ENCODE measurements at regions not wholly inside any gene's neighbourhood (a gene's known extent, or its start where the extent isn't known, plus 50 kb on each side); places are given as distances from the start of the nearest gene placed in this dataset.

DNA sequence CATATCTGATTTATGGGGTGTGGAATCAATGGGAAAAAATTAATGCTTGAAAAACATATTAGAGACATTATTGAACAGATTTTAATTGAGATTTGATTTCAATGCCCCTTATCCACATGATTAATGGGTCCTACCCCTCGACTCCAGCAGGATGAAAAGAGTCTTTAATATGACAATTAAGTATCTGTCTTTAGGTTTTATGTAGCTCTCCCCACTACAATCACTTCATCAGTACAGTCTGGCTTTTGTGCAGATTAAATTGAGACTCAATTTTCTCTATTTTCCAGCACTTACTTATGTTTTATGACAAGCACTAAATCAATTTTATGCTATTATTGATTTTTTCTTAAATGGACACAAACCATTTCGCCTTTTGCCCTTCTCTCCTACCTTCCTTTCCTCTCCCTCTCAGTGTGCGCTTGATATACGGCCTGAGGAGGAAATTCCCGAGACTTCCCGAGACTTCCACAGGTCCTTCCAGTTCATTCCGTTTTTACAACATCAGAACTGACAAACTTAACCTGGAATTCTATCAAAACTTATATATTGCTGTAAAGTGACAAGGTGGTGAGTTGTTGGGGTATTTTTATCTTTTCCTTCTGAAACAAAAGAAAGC, 555.1 kb upstream of the SALL3 start:
- 71 to 79% (median 74%) methylated on average over 7 of the region's 7 CpGs for WGBS, 5 donors
- no peaks in the 10 kb centered on the region for H3K36me3 ChIP-seq
- no peak for TF ChIP-seq EP300 (IDR thresholded peaks at IDR 0.05)
- no peak for TF ChIP-seq POLR2AphosphoS5 (IDR thresholded peaks at IDR 0.05)
- TF ChIP-seq, protein P1, sequence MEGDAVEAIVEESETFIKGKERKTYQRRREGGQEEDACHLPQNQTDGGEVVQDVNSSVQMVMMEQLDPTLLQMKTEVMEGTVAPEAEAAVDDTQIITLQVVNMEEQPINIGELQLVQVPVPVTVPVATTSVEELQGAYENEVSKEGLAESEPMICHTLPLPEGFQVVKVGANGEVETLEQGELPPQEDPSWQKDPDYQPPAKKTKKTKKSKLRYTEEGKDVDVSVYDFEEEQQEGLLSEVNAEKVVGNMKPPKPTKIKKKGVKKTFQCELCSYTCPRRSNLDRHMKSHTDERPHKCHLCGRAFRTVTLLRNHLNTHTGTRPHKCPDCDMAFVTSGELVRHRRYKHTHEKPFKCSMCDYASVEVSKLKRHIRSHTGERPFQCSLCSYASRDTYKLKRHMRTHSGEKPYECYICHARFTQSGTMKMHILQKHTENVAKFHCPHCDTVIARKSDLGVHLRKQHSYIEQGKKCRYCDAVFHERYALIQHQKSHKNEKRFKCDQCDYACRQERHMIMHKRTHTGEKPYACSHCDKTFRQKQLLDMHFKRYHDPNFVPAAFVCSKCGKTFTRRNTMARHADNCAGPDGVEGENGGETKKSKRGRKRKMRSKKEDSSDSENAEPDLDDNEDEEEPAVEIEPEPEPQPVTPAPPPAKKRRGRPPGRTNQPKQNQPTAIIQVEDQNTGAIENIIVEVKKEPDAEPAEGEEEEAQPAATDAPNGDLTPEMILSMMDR (IDR thresholded peaks at IDR 0.05): no peak
- TF ChIP-seq POLR2A (IDR thresholded peaks at IDR 0.05): no peak
- peaks cover 0 to 4% (median 0%) of the 10 kb centered on the region in 4 donors for H3K9me3 ChIP-seq
- H3K4me1 ChIP-seq: no peaks in the 10 kb centered on the region
- DNase-seq: no peak
- no peak overlapping the region for H3K27ac ChIP-seq
- intact Hi-C loops (cut with DNase I; ENCODE audit: low total_unique reads): no loop called here
- H3K27me3 ChIP-seq: peaks cover 0 to under 1% (median 0%) of the 10 kb centered on the region in 3 donors
- H3K4me3 ChIP-seq: no peak overlapping the region

DNA sequence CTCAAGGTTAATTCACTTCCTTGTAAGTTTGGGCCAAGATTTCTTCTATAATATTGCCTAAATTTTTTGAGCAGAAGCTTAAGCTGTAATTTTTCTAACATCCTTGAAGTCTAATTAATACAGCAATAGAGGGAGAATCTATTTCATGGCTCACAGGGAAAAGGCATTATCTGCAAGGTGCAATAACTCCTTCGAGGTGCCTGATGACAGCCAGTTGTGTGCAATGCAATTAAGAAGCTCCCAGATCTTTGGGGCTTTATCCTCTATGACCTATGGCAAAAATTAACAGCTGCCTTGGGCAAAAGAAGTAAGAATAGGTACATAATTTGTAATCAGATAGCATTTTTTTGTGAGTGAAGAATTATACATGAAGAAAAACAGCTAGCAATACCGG, 554.6 kb upstream of the SALL3 start:
- Histone ChIP-seq H3K27me3 (peaks cover 0 to 4% (median 0%) of the 10 kb centered on the region in 3 donors), H3K4me1 (no peaks in the 10 kb centered on the region), H3K4me3 (no peak overlapping the region), H3K9me3 (peaks cover 0 to 4% (median 0%) of the 10 kb centered on the region in 4 donors), H3K36me3 (no peaks in the 10 kb centered on the region), H3K27ac (no peak overlapping the region)
- TF ChIP-seq POLR2A (IDR thresholded peaks at IDR 0.05) (no peak), EP300 (IDR thresholded peaks at IDR 0.05) (no peak), POLR2AphosphoS5 (IDR thresholded peaks at IDR 0.05) (no peak)
- TF ChIP-seq, protein P1 (IDR thresholded peaks at IDR 0.05): no peak
- DNase-seq: no peak
- intact Hi-C loops (cut with DNase I; ENCODE audit: low total_unique reads): no loop called here
- 68 to 85% (median 78%) methylated on average over 2 of the region's 2 CpGs for WGBS, 5 donors

GRCh38 chr18:78427081-78427480, 552.5 kb upstream of the SALL3 start:
- peaks cover 0 to 4% (median 0%) of the 10 kb centered on the region in 4 donors for H3K9me3 ChIP-seq
- intact Hi-C loops (cut with DNase I; ENCODE audit: low total_unique reads): no loop called here
- peaks cover 0 to 4% (median 0%) of the 10 kb centered on the region in 3 donors for H3K27me3 ChIP-seq
- TF ChIP-seq POLR2AphosphoS5 (IDR thresholded peaks at IDR 0.05) (no peak), POLR2A (IDR thresholded peaks at IDR 0.05) (no peak)
- TF ChIP-seq, protein P1 (IDR thresholded peaks at IDR 0.05): no peak
- H3K4me3 ChIP-seq: no peak overlapping the region
- no peak for DNase-seq
- no peaks in the 10 kb centered on the region for H3K4me1 ChIP-seq
- H3K27ac ChIP-seq: no peak overlapping the region
- H3K36me3 ChIP-seq: no peaks in the 10 kb centered on the region
- whole genome bisulfite sequencing, 5 donors: 94 to 97% (median 95%) methylated on average over 12 of the region's 12 CpGs

GRCh38 chr18:78429127-78430108, 550.2 kb upstream of the SALL3 start:
- DNase-seq: no peak
- 91 to 94% (median 93%) methylated on average over 29 to 54 of the region's 54 CpGs for WGBS, 5 donors
- Histone ChIP-seq H3K9me3 (peaks cover 0 to 4% (median 0%) of the 10 kb centered on the region in 4 donors), H3K27ac (no peak overlapping the region), H3K4me1 (no peaks in the 10 kb centered on the region), H3K4me3 (no peak overlapping the region), H3K36me3 (no peaks in the 10 kb centered on the region), H3K27me3 (peaks cover 0 to 4% (median 0%) of the 10 kb centered on the region in 3 donors)
- TF ChIP-seq POLR2AphosphoS5 (IDR thresholded peaks at IDR 0.05): no peak
- TF ChIP-seq EP300 (IDR thresholded peaks at IDR 0.05): no peak
- TF ChIP-seq, protein P1 (IDR thresholded peaks at IDR 0.05): no peak
- TF ChIP-seq POLR2A (IDR thresholded peaks at IDR 0.05): no peak
- intact Hi-C loops (cut with DNase I; ENCODE audit: low total_unique reads): no loop called here
